Stromal cell of bone marrow (primary cell): ENCODE measurements at regions not wholly inside any gene's neighbourhood (a gene's known extent, or its start where the extent isn't known, plus 50 kb on each side); places are given as distances from the start of the nearest gene placed in this dataset.
"Not testable (repeated sequence)": the region's sequence is repeated elsewhere in the genome, so short reads cannot be mapped to it uniquely, and the experiment has no call there.

Source experiments
- DNase-seq: peaks from one replicate; pipeline ENCODE4 v3.0.0-alpha.2; 2012; ENCODE audit warnings: low read depth

GRCh38 chrX:131595120-131595519 lies 51.2 kb downstream of the OR13H1 start:
- DNase-seq, result no peak

DNA sequence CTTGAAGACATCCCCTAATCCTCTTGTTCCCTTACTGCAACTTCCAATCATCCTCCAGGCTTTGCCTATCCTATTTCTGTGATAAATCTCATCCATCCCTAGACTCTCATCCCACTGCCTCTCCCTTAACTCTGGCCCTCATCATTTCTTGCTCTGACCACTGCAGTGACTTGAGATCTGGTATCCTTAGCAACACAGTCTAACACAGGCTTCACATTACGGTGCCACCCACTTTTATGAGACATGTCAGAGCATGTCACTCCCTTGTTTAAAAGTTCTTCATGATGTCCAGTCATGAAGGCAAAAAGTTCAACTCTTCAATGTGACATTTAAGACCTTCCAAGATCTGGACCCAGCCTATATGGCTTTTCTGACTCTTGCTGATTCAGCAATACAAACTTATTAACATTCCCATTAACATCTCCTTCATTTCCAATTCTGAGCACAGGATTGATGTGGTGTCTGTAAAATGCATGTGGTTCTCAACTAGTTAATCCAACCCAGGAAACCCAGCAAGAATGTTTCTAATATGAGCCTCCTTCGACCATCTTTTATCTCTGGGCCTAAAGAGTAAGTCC lies 64.0 kb downstream of the OR13H1 start:
- peak; percentile 34 for DNase-seq

DNA sequence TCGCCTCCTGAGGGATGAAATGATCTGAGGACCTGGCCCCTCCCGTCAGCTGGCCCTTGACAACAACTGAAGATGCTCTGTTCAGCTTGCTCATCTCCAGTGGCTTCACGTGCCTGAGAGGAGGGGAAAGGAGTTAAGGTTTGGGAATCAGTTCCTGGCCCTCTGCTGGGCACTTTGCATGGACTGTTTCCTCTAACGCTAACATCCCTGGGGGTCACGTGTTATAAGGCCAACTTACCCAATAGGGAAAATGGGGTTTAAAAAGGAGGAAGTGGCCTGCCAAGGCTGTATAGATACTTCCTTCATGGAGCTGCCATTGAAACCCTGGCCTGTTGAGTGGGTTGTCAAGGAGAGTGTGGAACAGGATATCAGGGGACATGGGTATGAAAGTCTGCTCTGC lies 65.6 kb downstream of the OR13H1 start:
- no peak for DNase-seq

DNA sequence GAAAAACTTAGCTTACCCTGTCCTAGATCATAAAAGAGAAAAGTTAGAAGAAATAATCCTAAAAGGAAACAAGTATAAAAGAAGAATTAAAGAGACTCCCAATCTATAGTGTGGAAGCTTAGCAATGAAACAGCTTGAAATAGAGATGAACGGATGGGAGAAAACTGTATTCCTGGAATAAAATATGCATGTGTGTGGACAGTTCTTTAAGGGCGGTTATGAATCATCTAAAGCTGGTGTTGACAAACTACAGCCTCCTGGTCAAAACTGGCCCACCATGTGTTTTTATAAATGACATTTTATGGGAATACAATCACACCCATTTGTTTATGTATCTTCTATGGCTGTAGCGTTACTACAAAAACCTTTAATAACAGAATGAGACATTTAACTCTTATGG lies 69.4 kb downstream of the OR13H1 start:
- DNase-seq, result no peak

DNA sequence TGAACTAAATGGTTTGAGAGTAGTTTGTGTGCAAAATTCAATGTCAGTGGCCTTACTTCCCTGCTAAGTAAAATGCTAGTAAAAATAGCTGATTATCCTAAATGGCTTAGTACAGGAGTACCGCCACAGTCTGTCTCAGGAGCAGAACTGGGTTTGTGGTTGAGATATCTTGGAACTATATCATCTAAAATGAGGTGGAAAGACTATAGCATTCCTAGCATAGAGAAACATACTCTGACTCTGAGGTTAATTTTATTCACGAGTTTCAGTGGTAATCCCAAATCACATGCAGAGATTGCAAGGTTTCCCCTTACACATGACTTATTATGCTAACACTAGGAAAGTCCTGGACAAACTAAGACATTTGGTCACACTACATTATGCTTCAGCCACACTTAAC lies 70.4 kb downstream of the OR13H1 start:
- no peak for DNase-seq

DNA sequence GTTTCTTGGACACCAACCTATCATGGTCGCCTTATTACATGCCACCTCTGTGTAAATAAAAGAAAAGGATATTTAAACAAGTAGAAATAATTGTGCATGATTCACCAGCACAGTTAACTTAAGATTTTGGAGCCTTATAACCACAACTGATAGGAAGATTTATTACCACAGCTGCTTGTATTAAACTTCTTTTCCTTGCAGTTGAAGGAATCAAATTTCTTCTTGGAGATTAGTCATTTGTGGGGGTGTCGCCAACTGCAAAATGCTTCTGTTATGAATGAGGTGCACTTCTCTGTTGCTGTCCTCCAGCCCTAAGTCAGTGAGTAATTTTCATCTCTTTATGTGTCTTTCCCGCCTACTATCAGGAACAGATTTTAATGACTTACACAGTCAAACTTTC lies 73.3 kb downstream of the OR13H1 start:
- peak; percentile 76 for DNase-seq

DNA sequence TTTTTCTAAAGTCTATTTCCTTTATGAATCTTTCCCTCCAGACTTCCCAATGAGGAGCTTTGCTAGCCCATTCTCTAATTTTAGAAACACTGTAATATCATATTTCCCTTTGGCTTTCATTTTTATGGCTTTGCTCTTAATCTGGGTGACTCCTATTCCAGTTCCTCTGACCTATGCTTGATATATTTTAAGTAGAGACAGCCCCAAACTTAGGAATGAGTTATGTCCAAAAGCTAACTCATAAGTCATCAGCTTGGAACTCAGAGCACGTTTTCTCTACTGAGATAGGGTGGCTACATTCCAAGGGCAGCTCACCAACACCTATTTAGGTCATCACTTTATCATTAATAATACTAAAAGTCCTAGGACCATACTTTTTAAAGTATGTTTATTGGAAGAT lies 77.8 kb downstream of the OR13H1 start:
- DNase-seq, result peak; percentile 22

DNA sequence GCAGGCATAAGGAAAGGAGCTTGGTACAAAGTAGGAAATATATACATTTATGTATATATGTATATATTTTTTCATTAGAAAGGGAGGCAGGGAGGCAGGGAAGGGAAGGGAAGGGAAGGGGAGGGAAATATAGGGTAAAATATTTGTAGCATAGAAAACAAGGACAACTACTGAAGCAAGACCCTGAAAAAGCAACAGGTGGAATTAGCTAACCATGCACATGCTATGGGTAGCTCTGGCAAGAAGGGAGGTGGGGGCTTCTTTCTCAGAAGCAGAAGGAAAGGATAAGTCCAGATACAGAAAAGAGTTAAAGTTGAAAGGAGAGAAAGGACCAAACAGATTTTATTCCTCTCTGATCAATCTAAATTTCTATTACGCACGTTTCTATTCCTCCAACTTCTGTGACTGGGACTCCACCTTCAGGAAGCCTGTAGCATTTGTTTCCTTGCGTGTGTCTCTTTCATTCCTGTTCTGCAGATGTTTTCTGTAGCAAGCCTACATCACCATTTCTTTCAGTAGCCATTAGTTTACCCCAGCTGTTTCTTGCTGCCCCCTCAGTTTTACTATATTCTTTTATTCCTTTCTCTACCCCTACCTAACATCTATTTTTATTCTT lies 82.9 kb downstream of the OR13H1 start:
- no peak for DNase-seq

DNA sequence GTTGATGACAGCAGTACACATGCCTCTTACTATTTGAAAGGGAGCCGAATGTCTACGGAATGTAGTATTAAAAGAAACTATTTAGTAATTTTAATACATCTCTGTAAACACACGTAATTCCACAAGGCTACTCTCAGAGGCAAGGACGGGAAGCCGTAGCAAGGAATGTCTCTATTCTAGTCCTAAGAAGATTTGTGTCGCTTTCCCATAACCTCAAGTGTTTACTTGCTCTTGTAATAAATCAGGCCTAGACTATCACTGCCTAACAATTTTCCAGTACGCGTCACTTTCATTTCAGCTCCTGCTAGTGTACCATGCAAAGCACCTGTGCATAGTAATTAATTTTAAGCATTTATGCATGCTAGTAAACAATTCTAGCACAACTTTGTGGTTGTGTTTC lies 86.7 kb downstream of the OR13H1 start:
- no peak for DNase-seq

DNA sequence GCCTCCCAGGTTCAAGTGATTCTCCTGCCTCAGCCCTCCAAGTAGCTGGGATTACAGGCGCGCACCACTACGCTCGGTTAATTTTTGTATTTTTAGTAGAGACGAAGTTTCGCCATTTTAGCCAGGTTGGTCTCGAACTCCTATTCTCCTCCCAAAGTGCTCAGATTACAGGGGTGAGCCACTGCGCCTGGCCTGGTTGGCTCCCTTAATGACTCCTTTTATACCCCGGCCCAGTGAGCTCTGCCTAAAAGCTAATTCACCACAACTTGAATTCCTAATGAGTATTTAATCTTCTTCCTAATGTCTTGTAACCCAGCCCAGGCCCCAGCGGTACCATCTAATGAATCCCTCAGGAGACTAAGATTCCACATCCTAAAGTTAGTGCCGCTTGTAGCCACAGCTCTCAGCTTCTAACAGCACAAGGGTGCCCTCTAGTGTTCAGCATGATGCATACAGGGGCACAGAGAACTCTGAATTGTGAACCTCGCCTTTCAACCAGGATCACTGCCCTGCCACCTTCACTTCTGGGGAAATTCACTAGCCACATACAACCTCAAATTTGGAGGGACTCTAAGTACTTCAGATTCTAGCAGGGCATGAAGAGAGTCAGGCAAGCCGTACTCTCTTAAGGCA lies 89.5 kb downstream of the OR13H1 start:
- DNase-seq, result peak; percentile 31

DNA sequence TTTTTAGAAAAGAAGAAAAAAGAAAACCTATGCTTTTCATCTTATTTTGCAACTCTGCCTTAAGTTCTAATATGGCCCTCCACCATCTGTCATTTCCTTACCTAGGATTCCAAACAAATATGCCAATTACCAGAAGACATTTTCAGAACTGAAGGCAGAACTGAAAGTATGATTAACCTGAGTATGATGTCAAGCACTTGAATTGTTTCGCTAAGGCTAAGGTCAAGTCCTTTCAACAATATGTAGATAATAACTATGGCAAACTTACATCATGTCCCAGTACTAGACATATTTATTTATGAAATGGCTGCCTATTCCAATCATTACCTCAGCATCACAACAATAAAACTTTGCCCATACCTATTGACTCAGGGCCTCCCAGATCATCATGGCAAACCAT lies 91.0 kb downstream of the OR13H1 start:
- DNase-seq, result no peak

DNA sequence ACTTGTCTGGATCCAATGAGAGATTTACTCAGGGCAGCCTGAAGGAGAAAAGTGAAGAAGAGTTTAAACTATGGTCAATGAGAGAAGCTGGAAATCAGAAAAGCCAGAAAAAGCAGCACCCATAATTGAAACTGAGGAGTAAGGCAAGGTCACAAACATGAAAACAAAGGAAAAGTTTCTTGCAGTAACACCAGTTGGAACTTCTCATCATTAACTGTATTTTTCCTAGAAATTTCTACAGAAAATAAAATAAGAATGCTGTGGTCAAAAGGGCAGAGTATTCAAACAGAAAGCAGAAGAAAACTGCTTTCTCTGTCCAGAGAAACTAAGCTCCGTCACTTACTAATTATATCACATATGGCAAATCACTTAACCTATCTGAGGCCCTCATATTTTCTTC lies 102.2 kb downstream of the OR13H1 start:
- no peak for DNase-seq

DNA sequence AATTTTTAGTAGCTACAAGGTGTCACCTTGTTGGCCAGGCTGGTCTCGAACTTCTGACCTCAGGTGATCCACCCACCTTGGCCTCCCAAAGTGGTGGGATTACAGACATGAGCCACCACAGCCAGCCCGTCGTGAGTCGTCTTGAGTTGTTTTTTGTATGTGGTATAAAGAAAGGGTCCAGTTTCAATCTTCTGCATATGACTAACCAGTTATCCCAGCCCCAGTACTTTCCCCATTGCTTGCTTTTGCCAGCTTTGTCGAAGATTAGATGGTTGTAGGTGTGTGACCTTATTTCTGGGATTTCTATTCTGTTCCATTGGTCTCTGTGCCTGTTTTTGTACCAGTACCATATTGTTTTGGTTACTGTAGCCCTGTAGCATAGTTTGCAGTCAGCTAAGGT lies 105.9 kb downstream of the OR13H1 start:
- no peak for DNase-seq

GRCh38 chrX:131650637-131651410 lies 107.0 kb downstream of the OR13H1 start:
- no peak for DNase-seq

DNA sequence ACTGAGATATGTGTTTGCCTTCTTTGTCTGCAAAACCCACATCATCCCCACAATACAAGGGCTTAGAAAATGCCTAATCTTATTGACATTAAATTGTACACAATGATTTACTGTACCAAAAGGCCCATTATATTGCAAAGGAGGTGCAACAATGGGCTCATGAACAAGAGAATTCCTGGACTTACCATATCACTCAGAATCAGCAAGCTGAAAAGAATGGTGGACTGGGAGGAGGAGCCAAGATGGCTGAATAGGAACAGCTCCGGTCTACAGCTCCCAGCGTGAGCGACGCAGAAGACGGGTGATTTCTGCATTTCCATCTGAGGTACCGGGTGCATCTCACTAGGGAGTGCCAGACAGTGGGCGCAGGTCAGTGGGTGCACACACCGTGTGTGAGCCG lies 119.9 kb downstream of the OR13H1 start:
- not testable (repeated sequence) for DNase-seq

DNA sequence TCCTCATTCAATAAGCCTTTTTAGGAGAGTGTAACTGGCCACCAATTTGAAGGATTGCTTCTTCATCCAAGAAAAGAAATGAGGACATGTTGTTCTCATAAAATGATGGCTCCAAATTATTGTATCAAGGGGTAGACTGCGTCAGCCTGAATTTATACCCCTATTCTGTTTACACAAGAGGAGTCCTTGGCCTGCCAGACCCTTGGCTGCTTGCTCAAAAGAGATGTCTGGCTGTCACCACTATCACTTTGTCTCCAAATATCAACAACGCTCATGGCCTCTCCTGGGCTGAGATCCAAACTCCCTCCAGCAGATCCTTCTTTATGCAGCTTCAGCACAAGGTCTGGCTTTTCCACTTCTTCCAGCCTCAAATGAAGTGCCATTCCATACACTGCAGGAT lies 127.9 kb downstream of the OR13H1 start:
- no peak for DNase-seq

GRCh38 chrX:131675596-131676194 lies 131.8 kb downstream of the OR13H1 start:
- peak; percentile 6 for DNase-seq

GRCh38 chrX:131677655-131678628 lies 134.1 kb downstream of the OR13H1 start:
- peak; percentile 4 for DNase-seq

- not testable (repeated sequence) for DNase-seq
Measured at GRCh38 chrX:131682735-131683134, 138.9 kb downstream of the OR13H1 start.

DNA sequence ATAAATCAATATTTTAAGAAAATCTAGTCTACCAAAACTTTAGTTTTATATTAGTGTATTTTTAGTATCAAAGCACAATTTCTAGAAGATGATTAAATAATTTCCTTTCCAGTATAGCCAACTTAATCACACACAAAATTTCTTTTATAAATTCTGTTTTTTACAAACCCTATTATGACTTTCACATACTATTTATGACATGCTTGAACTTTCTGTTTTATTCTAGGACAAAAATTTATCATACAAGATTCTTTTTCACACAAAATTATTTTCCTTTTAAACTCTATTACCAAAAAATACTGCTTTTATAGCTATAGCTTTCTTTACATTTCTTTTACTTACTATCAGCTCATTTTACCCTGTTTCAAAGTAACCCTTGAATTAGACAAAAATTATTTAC lies 149.5 kb downstream of the OR13H1 start:
- DNase-seq, result no peak

GRCh38 chrX:131696989-131697388 lies 153.1 kb downstream of the OR13H1 start:
- DNase-seq, result not testable (repeated sequence)
